GM23338 (cell line): ENCODE measurements at regions not wholly inside any gene's neighbourhood (a gene's known extent, or its start where the extent isn't known, plus 50 kb on each side); places are given as distances from the start of the nearest gene placed in this dataset.

Source experiments
- ATAC-seq: fragments of 200-7000 bp; cut with Tn5 transposase; 3 replicates; pipeline ENCODE4 v1.9.1; 2020
- DNase-seq: peaks from one replicate; pipeline ENCODE4 v3.0.0-alpha.2; 2015; ENCODE audit warnings: low spot score
- H2AFZ ChIP-seq: fragments of 200-600 bp; sonication (generic); 2 replicates; pipeline ENCODE4 v1.8.0; 2016; ENCODE audit warnings: antibody characterized with exemption, mild to moderate bottlenecking, moderate library complexity
- H3F3A ChIP-seq: fragments of 200-600 bp; sonication (generic); replicated peaks from 2 replicates; pipeline ENCODE4 v1.8.0; 2017; ENCODE audit warnings: antibody characterized with exemption, mixed run types, low read depth
- H3K27ac ChIP-seq: fragments of 200-600 bp; sonication (generic); 2 replicates; pipeline ENCODE4 v1.6.1; 2016; ENCODE audit warnings: low read depth
- H3K27me3 ChIP-seq: fragments of 200-600 bp; sonication (generic); 2 replicates; pipeline ENCODE4 v1.8.0; 2016; ENCODE audit warnings: mild to moderate bottlenecking, mixed run types, moderate library complexity; ENCODE audit not compliant: insufficient read depth
- H3K36me3 ChIP-seq: fragments of 200-600 bp; sonication (generic); 2 replicates; pipeline ENCODE4 v1.8.0; 2016; ENCODE audit warnings: mild to moderate bottlenecking; ENCODE audit not compliant: insufficient read depth
- H3K4me1 ChIP-seq: fragments of 200-600 bp; sonication (generic); 2 replicates; pipeline ENCODE4 v1.8.0; 2016; ENCODE audit warnings: mild to moderate bottlenecking, moderate library complexity; ENCODE audit not compliant: insufficient read depth
- H3K4me2 ChIP-seq: fragments of 200-600 bp; sonication (generic); 2 replicates; pipeline ENCODE4 v1.7.1; 2017; ENCODE audit warnings: mixed run types
- H3K4me3 ChIP-seq: fragments of 200-600 bp; sonication (generic); 2 replicates; pipeline ENCODE4 v1.6.1; 2016; ENCODE audit warnings: mixed run types
- H3K79me2 ChIP-seq: fragments of 200-600 bp; sonication (generic); replicated peaks from 2 replicates; pipeline ENCODE4 v1.8.0; 2017; ENCODE audit warnings: mild to moderate bottlenecking; ENCODE audit not compliant: insufficient read depth
- H3K9me2 ChIP-seq: fragments of 200-600 bp; sonication (generic); 2 replicates; pipeline ENCODE4 v1.8.0; 2017; ENCODE audit not compliant: insufficient read depth
- H4K20me1 ChIP-seq: fragments of 200-600 bp; sonication (generic); replicated peaks from 2 replicates; pipeline ENCODE4 v1.8.0; 2017; ENCODE audit warnings: mild to moderate bottlenecking; ENCODE audit not compliant: insufficient read depth
- H3K27ac Mint-ChIP-seq: 2 replicates; pipeline ENCODE4 v1.8.0; 2020; ENCODE audit warnings: inconsistent platforms, mild to moderate bottlenecking, moderate library complexity, mixed read lengths
- H3K27me3 Mint-ChIP-seq: 3 replicates; pipeline ENCODE4 v1.8.0; 2022; ENCODE audit warnings: low read depth, mild to moderate bottlenecking, moderate library complexity, mixed read lengths, inconsistent platforms; ENCODE audit not compliant: insufficient read depth, poor library complexity
- H3K36me3 Mint-ChIP-seq: 3 replicates; pipeline ENCODE4 v1.8.0; 2021; ENCODE audit warnings: low read depth, mild to moderate bottlenecking, inconsistent platforms, moderate library complexity, mixed read lengths
- H3K4me1 Mint-ChIP-seq: 3 replicates; pipeline ENCODE4 v1.8.0; 2020; ENCODE audit warnings: mild to moderate bottlenecking, inconsistent platforms, mixed read lengths
- H3K4me3 Mint-ChIP-seq: 3 replicates; pipeline ENCODE4 v1.8.0; 2021; ENCODE audit warnings: moderate library complexity, mild to moderate bottlenecking, inconsistent platforms, mixed read lengths
- H3K9me3 Mint-ChIP-seq: 3 replicates; pipeline ENCODE4 v1.8.0; 2020; ENCODE audit warnings: moderate library complexity, mild to moderate bottlenecking, inconsistent platforms, mixed read lengths
- CREB1 ChIP-seq: fragments of 250-450 bp; sonication (Bioruptor Pico); IDR thresholded peaks from 2 replicates; pipeline ENCODE4 v1.5.0; 2020; ENCODE audit warnings: low read depth, mild to moderate bottlenecking, moderate library complexity
- EZH2 ChIP-seq: fragments of 200-600 bp; sonication (generic); IDR thresholded peaks from one replicate; pipeline ENCODE4 v1.8.0; 2017; ENCODE audit warnings: antibody characterized with exemption, mild to moderate bottlenecking, low read depth; ENCODE audit not compliant: unreplicated experiment
- EZH2phosphoT487 ChIP-seq: fragments of 200-600 bp; sonication (generic); IDR thresholded peaks from one replicate; pipeline ENCODE4 v1.8.1; 2018; ENCODE audit warnings: antibody characterized with exemption; ENCODE audit not compliant: unreplicated experiment
- JUNB ChIP-seq: IDR thresholded peaks from one replicate; pipeline ENCODE4 v1.6.1; 2016; ENCODE audit warnings: antibody characterized with exemption; ENCODE audit not compliant: unreplicated experiment
- NANOG ChIP-seq: IDR thresholded peaks from 2 replicates; pipeline ENCODE4 v1.6.1; 2016; ENCODE audit warnings: antibody characterized with exemption, borderline replicate concordance
- POLR2AphosphoS5 ChIP-seq: IDR thresholded peaks from 2 replicates; pipeline ENCODE4 v1.6.1; 2016; ENCODE audit warnings: antibody characterized with exemption, low read depth
- REST ChIP-seq: IDR thresholded peaks from one replicate; pipeline ENCODE4 v1.6.1; 2018; ENCODE audit warnings: antibody characterized with exemption; ENCODE audit not compliant: unreplicated experiment
- STAT1 ChIP-seq: IDR thresholded peaks from one replicate; pipeline ENCODE4 v1.6.1; 2016; ENCODE audit warnings: antibody characterized with exemption; ENCODE audit not compliant: unreplicated experiment
- ZNF114 ChIP-seq: fragments of 250-450 bp; sonication (Bioruptor Pico); IDR thresholded peaks from 2 replicates; pipeline ENCODE4 v1.5.0; 2020; ENCODE audit warnings: mild to moderate bottlenecking, moderate library complexity
- ZNF331 ChIP-seq: fragments of 250-450 bp; sonication (Bioruptor Pico); IDR thresholded peaks from 2 replicates; pipeline ENCODE4 v1.5.0; 2020; ENCODE audit warnings: low read depth, mild to moderate bottlenecking, moderate library complexity
- TF ChIP-seq, protein P1 (sequence below): IDR thresholded peaks from 2 replicates; pipeline ENCODE4 v1.6.1; 2016; ENCODE audit warnings: antibody characterized with exemption
- TF ChIP-seq, protein P2 (sequence below): fragments of 250-450 bp; sonication (Bioruptor Pico); IDR thresholded peaks from 2 replicates; pipeline ENCODE4 v1.5.0; 2020; ENCODE audit warnings: mild to moderate bottlenecking, moderate library complexity
- TF ChIP-seq, protein P3 (sequence below), 2 experiments: fragments of 200-600 bp in 1 of 2; sonication (generic) in 1 of 2; conservative IDR thresholded peaks; 2 replicates each; pipeline versions ENCODE4 v1.5.1 to v1.6.1; 2016 to 2017; ENCODE audit warnings: antibody characterized with exemption in 2 of 2, low read depth in 2 of 2, mild to moderate bottlenecking in 2 of 2, moderate library complexity in 1 of 2

DNA sequence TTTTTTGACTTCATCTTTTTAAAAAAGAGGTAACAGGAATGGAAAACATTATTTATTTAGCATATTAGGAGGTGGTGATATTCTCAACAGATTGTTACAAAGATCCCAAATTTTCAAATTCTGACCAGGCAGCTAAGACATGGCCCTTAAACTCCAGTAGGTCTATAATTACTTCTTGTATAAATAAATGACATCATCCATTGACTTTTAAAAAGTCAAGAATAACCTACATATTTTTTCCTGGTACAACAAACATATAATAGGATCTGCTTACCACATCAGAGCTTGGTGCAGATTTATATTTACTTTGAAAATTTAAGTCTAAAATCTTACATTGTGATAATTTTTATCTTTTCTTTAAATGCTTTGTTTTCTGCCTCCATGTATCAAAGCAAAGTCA, 92.2 kb upstream of the TRPM3 start:
- ATAC-seq, result no peak
- Mint-ChIP-seq H3K9me3 (peaks cover 17% of the 10 kb centered on the region), H3K27ac (no peak overlapping the region), H3K36me3 (peaks cover 14% of the 10 kb centered on the region), H3K4me1 (peaks cover 19% of the 10 kb centered on the region), H3K27me3 (peaks cover 3% of the 10 kb centered on the region), H3K4me3 (no peak overlapping the region)
- Histone ChIP-seq H3K27me3 (no peaks in the 10 kb centered on the region), H3K36me3 (no peaks in the 10 kb centered on the region), H2AFZ (no peak overlapping the region), H3K4me1 (peaks cover 10% of the 10 kb centered on the region; the same call in 1 of the 2 replicates), H3K9me2 (no peaks in the 10 kb centered on the region), H3K4me3 (no peak overlapping the region), H4K20me1 (no peaks in the 10 kb centered on the region), H3K27ac (no peak overlapping the region), H3K79me2 (no peaks in the 10 kb centered on the region), H3F3A (0 out of 2 replicates have a peak, but pooled peaks cover 3% of the 10 kb centered on the region), H3K4me2 (no peak overlapping the region)
- TF ChIP-seq, protein P1, sequence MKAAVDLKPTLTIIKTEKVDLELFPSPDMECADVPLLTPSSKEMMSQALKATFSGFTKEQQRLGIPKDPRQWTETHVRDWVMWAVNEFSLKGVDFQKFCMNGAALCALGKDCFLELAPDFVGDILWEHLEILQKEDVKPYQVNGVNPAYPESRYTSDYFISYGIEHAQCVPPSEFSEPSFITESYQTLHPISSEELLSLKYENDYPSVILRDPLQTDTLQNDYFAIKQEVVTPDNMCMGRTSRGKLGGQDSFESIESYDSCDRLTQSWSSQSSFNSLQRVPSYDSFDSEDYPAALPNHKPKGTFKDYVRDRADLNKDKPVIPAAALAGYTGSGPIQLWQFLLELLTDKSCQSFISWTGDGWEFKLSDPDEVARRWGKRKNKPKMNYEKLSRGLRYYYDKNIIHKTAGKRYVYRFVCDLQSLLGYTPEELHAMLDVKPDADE, result no peak
- TF ChIP-seq REST (no peak), ZNF331 (no peak), STAT1 (no peak), ZNF114 (no peak), EZH2 (no peak), POLR2AphosphoS5 (no peak), CREB1 (CRISPR knock-in tag) (no peak), EZH2phosphoT487 (no peak), JUNB (no peak), NANOG (no peak)
- TF ChIP-seq, protein P2, sequence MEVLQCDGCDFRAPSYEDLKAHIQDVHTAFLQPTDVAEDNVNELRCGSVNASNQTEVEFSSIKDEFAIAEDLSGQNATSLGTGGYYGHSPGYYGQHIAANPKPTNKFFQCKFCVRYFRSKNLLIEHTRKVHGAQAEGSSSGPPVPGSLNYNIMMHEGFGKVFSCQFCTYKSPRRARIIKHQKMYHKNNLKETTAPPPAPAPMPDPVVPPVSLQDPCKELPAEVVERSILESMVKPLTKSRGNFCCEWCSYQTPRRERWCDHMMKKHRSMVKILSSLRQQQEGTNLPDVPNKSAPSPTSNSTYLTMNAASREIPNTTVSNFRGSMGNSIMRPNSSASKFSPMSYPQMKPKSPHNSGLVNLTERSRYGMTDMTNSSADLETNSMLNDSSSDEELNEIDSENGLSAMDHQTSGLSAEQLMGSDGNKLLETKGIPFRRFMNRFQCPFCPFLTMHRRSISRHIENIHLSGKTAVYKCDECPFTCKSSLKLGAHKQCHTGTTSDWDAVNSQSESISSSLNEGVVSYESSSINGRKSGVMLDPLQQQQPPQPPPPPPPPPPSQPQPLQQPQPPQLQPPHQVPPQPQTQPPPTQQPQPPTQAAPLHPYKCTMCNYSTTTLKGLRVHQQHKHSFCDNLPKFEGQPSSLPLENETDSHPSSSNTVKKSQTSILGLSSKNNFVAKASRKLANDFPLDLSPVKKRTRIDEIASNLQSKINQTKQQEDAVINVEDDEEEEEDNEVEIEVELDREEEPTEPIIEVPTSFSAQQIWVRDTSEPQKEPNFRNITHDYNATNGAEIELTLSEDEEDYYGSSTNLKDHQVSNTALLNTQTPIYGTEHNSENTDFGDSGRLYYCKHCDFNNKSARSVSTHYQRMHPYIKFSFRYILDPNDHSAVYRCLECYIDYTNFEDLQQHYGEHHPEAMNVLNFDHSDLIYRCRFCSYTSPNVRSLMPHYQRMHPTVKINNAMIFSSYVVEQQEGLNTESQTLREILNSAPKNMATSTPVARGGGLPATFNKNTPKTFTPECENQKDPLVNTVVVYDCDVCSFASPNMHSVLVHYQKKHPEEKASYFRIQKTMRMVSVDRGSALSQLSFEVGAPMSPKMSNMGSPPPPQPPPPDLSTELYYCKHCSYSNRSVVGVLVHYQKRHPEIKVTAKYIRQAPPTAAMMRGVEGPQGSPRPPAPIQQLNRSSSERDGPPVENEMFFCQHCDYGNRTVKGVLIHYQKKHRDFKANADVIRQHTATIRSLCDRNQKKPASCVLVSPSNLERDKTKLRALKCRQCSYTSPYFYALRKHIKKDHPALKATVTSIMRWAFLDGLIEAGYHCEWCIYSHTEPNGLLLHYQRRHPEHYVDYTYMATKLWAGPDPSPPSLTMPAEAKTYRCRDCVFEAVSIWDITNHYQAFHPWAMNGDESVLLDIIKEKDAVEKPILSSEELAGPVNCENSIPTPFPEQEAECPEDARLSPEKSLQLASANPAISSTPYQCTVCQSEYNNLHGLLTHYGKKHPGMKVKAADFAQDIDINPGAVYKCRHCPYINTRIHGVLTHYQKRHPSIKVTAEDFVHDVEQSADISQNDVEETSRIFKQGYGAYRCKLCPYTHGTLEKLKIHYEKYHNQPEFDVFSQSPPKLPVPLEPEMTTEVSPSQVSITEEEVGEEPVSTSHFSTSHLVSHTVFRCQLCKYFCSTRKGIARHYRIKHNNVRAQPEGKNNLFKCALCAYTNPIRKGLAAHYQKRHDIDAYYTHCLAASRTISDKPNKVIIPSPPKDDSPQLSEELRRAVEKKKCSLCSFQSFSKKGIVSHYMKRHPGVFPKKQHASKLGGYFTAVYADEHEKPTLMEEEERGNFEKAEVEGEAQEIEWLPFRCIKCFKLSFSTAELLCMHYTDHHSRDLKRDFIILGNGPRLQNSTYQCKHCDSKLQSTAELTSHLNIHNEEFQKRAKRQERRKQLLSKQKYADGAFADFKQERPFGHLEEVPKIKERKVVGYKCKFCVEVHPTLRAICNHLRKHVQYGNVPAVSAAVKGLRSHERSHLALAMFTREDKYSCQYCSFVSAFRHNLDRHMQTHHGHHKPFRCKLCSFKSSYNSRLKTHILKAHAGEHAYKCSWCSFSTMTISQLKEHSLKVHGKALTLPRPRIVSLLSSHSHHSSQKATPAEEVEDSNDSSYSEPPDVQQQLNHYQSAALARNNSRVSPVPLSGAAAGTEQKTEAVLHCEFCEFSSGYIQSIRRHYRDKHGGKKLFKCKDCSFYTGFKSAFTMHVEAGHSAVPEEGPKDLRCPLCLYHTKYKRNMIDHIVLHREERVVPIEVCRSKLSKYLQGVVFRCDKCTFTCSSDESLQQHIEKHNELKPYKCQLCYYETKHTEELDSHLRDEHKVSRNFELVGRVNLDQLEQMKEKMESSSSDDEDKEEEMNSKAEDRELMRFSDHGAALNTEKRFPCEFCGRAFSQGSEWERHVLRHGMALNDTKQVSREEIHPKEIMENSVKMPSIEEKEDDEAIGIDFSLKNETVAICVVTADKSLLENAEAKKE (CRISPR knock-in tag), result no peak
- TF ChIP-seq, protein P3, sequence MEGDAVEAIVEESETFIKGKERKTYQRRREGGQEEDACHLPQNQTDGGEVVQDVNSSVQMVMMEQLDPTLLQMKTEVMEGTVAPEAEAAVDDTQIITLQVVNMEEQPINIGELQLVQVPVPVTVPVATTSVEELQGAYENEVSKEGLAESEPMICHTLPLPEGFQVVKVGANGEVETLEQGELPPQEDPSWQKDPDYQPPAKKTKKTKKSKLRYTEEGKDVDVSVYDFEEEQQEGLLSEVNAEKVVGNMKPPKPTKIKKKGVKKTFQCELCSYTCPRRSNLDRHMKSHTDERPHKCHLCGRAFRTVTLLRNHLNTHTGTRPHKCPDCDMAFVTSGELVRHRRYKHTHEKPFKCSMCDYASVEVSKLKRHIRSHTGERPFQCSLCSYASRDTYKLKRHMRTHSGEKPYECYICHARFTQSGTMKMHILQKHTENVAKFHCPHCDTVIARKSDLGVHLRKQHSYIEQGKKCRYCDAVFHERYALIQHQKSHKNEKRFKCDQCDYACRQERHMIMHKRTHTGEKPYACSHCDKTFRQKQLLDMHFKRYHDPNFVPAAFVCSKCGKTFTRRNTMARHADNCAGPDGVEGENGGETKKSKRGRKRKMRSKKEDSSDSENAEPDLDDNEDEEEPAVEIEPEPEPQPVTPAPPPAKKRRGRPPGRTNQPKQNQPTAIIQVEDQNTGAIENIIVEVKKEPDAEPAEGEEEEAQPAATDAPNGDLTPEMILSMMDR (conservative IDR thresholded peaks at IDR 0.05; ENCODE audit: low read depth in 2 of 2), result no peak
- no peak for DNase-seq
